HG02623 (cell line): ENCODE measurements at regions not wholly inside any gene's neighbourhood (a gene's known extent, or its start where the extent isn't known, plus 50 kb on each side); places are given as distances from the start of the nearest gene placed in this dataset.
"Not testable (repeated sequence)": the region's sequence is repeated elsewhere in the genome, so short reads cannot be mapped to it uniquely, and the experiment has no call there.

Experiments
- ATAC-seq: cut with Tn5 transposase; IDR thresholded peaks from one replicate; pipeline ENCODE4 v1.9.1; 2021; ENCODE audit warnings: moderate library complexity; ENCODE audit not compliant: unreplicated experiment

- no peak for ATAC-seq
Measured at GRCh38 chr11:103584021-103584420, 452.4 kb upstream of the DDI1 start.

DNA sequence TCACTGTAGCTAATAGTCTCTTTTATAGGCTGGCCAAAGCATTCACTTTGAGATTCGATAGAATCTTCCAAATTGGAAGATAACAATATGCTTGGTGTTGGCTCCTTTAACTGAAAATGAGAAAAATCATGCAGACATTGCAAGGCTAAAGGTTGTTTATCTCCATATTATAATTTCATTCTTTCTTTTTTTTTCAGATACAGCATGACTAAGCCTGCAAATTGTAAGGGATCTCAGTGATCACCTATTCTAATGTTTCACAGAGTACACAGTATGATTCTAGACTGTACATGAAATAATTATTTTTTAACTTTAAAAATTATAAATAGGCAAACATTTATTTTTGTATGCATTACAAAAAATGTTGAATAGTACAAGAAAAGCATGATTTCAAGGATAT is 451.7 kb upstream of the DDI1 start:
- no peak for ATAC-seq

DNA sequence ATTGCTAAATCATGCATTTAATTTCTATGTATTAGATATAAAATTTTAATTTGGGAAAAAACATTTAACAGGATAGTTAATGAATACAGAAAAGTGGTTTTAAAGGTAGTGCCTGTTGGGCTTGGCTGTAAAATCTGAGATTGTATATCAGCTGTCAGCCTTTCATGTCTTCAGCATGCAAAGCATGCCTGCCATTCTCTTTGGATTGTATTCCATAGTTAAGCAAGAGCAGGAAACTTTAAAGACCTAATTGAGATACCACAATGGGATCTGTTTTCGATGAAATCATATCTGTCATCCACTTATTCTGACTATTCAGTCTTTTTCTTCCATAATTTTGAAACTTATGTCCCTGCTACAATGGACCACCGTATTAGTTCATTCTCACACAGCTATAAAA is 451.0 kb upstream of the DDI1 start:
- ATAC-seq = no peak

DNA sequence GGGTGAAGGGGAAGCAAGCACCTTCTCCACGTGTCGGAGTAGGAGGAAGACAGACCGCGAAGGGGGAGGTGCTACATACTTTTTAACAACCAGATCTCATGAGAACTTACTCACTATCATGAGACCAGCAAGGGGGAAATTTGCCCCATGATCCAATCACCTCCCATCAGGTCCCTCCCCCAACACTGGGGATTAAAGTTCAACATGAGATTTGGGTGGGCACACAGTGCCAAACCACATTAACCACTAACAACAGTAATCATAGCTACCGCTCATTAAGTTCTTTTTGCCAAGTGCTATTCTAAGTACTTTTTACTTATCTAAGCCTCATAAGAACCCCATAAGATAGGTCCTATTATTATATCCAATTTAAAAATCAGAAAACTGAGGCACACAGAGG is 450.5 kb upstream of the DDI1 start:
- no peak for ATAC-seq

DNA sequence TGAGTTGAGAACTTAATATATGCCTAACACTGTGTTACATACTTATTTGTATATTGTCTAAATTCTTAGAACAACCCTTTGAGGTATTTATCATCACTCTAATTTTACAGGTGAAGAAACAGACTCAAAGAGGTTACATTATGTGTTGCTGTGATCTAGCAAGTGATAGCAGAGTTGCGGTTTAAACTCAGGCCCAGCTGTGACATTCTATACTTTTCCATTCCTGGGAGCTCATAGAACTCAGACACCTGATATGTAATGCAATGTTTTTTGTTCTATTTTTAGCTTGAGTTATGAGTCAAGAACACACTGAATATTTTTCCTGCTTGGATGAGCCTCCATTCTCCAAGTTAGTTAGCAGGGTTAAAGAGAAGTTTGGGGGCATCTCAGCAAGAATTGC is 449.7 kb upstream of the DDI1 start:
- ATAC-seq = no peak

DNA sequence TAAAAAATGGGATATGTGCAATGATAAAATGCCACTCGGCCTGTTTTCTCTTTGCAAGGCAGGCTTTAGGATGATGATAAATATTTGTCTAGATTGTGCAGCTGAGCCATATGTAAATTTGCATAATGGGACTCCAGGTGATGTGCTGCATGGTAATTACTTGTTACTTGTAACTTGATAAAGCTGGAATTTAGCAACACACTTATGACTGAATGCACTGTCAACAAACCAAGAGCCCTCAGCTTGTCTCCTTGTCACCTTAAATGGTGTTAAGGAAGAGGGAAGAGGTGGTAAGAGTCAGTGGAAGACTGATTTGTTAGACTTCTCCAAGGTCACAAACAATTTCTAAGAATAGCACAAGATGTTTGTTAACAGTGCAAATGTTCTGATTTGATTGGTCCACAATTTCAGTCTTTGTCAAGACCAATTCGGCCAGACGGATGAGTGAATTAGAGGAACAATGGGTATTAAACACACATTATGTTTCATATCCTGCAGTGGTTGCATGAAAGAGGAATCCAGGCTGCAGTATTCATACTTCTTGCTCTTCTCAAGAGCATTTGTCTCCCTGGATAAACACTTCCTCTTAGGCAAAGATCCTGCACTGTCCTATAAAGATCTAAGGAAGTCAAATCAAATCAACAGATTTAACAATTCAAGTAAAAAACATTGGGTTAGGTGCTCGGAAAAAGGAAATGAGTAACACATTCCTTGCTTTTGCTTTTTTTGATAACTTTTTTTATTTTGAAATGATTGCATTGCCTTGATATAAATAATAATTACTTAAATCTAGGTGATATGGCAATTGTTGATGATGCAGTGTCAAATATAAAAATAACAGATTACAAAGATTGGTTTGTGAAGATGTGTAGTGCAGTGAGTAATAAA is 448.3 kb upstream of the DDI1 start:
- no peak for ATAC-seq

- ATAC-seq = no peak
Measured at GRCh38 chr11:103591554-103591953, 444.9 kb upstream of the DDI1 start.

DNA sequence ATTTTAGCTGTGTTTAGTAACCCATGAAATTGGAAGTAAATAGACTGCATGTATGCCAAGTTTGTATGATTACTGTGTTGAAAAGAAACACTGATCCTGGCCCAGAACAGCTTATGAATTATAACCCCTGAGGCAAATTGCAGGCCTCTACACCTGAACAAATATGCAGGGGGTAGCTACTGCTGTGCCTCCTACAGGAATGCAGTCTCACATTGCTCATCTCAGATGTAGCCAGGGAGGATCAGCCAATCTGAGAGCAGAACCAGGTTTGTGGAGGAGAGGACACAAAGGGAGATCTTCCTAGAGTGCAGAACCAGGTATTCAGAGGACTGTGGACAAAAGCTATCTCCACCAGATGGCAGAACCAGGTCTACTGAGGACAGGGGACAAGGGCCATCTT is 442.2 kb upstream of the DDI1 start:
- no peak for ATAC-seq

GRCh38 chr11:103596315-103596714 is 440.1 kb upstream of the DDI1 start:
- ATAC-seq = no peak

- ATAC-seq = peak; percentile 97
Measured at GRCh38 chr11:103601225-103601846, 435.1 kb upstream of the DDI1 start.

- ATAC-seq = no peak
Measured at GRCh38 chr11:103602840-103603239, 433.6 kb upstream of the DDI1 start.

GRCh38 chr11:103604310-103604709 is 432.1 kb upstream of the DDI1 start:
- no peak for ATAC-seq

GRCh38 chr11:103608566-103608965 is 427.9 kb upstream of the DDI1 start:
- no peak for ATAC-seq

DNA sequence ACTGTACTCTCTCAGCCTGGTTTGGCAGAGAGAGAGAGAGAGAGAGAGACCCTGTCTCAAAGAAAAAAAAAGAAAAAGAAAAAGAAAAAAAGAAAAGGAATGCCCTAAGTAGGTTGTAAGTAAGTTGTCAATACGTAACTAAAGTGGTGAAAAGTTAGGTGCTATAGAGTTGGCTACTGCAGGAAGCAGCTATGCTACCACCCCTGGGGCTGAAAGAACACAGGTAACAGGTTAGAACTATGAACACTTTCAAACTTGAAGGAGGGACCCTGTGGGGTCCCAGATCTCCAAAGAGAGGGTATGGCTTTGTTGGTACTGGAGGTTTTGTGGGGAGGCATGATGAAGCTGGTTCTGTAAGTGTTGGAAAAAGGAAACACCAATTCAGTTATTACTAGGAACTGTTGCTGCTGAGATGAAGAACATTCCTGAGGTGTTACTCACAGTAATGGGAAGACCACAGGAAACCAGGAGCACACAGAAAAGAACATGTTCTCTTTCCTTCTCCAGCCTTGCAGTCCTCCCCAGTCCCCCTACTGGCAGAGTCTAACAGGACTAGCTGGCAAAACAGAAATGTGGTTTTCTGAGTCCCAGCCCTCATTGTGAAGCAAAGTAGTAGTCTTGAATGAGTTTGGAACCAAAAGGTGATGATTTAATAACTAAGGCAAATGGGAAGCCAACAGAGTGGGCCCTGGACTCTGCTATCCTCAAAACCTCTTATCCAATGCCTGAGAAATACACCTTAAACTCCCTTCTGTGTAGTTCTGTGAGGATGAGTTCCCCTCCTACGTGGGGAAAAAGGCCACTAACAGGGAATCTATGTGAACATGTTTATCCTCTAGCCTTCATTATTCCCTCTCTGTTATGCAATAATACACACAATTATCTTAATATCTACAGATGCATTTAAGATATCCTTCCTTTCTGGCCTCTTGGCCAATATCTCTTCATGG is 427.0 kb upstream of the DDI1 start:
- ATAC-seq = no peak

GRCh38 chr11:103610435-103610834 is 426.0 kb upstream of the DDI1 start:
- ATAC-seq = no peak

DNA sequence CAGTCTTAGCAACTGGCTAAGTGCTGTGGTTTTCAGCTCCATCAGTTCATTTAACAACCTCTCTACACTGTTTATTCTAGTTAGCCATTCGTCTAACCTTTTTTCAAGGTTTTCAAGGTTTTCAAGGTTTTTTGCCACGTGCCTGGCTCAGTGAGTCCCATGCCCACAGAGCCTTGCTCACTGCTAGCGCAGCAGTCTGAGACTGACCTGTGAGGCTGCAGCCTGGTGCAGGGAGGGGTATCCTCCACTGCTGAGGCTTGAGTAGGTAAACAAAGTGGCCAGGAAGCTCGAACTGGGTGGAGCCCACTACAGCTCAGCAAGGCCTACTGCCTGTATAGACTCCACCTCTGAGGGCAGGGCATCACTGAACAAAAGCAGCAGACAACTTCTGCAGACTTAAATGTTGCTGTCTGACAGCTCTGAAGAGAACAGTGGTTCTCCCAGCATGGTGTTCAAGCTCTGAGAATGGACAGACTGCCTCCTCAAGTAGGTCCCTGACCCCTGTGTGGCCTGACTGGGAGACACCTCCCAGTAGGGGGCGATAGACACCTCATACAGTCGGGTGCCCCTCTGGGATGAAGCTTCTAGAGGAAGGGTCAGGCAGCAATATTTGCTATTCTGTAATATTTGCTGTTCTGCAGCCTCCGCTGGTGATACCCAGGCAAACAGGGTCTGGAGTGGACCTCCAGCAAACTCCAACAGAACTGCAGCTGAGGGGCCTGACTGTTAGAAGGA is 424.7 kb upstream of the DDI1 start:
- ATAC-seq = not testable (repeated sequence)

DNA sequence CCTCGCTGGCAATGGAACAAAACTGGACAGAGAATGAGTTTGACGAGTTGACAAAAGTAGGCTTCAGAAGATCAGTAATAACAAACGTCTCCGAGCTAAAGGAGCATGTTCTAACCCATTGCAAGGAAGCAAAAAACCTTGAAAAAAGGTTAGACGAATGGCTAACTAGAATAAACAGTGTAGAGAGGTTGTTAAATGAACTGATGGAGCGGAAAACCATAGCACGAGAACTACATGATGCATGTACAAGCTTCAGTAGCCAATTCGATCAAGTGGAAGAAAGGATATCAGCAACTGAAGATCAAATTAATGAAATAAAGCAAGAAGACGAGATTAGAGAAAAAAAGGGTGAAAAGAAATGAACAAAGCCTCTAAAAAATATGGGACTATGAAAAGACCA is 424.0 kb upstream of the DDI1 start:
- not testable (repeated sequence) for ATAC-seq

DNA sequence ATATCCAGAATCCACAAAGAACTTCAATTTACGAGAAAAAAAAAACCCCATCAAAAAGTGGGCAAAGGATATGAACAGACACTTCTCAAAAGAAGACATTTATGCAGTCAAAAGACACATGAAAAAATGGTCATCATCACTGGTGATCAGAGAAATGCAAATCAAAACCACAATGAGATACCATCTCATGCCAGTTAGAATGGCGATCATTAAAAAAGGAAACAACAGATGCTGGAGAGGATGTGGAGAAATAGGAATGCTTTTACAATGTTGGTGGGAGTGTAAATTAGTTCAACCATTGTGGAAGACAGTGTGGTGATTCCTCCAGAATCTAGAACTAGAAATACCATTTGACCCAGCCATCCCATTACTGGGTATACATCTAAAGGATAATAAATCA is 419.9 kb upstream of the DDI1 start:
- not testable (repeated sequence) for ATAC-seq

DNA sequence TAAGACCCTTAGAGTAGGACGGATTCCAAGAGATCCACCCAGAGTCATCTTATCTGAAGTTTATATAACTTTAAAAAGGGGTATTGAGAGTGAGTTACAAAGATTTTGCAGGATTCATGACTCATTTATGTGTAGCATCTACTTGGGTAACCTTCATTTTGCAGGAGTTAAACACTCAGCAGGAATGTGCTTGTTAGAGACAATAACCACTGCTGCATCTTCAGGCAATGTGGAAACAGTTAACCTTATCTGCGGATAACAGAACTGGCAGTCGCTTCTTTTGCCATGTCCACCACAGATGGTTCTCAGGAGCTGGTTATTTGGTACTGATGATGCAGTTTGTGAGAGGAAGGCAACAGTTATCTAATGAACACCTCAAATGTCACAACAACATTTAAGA is 417.9 kb upstream of the DDI1 start:
- no peak for ATAC-seq

DNA sequence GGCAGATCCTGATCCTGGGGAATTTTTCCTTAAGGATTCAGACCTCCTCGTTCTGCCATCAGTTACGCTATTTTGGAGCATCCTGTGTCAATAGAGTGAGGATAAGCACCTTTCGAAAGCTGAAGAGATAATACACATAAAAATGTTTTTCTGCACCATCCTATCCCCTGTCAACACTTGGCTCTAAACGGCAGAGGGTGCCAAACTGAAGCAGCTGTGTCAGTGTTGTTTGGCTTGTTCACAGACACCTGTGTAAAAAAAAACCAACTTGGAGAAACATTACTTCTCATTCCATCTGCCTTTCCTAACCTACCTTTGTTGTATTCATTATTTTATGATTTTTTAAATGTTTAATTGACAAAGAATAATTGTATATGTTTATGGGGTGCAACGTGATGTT is 417.0 kb upstream of the DDI1 start:
- ATAC-seq = peak; percentile 56

DNA sequence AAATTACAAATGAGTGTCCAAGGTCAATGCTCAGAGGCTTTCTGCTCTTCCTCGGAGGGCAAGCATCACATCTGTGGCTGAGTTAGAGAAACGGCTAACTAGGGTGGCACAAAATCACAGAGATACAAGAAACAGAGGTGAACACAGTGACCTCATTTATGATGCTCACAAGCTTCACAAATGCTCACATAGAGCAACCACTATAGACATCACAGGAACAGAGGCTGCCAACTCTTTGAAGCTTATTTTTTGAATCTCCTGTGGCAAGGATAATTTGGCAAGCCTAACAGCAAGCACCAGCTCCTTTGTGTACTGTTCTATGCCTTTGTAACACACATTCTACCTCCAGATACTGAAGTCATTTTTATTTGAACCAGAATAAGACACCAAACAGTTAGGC is 416.5 kb upstream of the DDI1 start:
- no peak for ATAC-seq
